OCI-LY3 (cell line): ENCODE measurements at regions not wholly inside any gene's neighbourhood (a gene's known extent, or its start where the extent isn't known, plus 50 kb on each side); places are given as distances from the start of the nearest gene placed in this dataset.

Source experiments
- EZH2phosphoT487 ChIP-seq: fragments of 200-600 bp; shearing (Covaris generic); IDR thresholded peaks from 2 replicates; pipeline ENCODE4 v1.6.1; 2018; ENCODE audit warnings: antibody characterized with exemption, mixed run types, low read depth
- TF ChIP-seq, protein P1 (sequence below): fragments of 200-600, 300-600 bp; sonication (generic); IDR thresholded peaks from 2 replicates; pipeline ENCODE4 v1.5.1; 2014; ENCODE audit warnings: antibody characterized with exemption, low read length, low read depth

GRCh38 chr6:148076051-148076450 is 266.6 kb upstream of the SASH1 start:
- TF ChIP-seq, protein P1, sequence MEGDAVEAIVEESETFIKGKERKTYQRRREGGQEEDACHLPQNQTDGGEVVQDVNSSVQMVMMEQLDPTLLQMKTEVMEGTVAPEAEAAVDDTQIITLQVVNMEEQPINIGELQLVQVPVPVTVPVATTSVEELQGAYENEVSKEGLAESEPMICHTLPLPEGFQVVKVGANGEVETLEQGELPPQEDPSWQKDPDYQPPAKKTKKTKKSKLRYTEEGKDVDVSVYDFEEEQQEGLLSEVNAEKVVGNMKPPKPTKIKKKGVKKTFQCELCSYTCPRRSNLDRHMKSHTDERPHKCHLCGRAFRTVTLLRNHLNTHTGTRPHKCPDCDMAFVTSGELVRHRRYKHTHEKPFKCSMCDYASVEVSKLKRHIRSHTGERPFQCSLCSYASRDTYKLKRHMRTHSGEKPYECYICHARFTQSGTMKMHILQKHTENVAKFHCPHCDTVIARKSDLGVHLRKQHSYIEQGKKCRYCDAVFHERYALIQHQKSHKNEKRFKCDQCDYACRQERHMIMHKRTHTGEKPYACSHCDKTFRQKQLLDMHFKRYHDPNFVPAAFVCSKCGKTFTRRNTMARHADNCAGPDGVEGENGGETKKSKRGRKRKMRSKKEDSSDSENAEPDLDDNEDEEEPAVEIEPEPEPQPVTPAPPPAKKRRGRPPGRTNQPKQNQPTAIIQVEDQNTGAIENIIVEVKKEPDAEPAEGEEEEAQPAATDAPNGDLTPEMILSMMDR = no peak
- TF ChIP-seq EZH2phosphoT487 = no peak
